HG03520 (cell line): ENCODE measurements at regions not wholly inside any gene's neighbourhood (a gene's known extent, or its start where the extent isn't known, plus 50 kb on each side); places are given as distances from the start of the nearest gene placed in this dataset.

ENCODE experiments used
- ATAC-seq: cut with Tn5 transposase; IDR thresholded peaks from one replicate; pipeline ENCODE4 v1.9.1; 2021; ENCODE audit warnings: mild to moderate bottlenecking, moderate library complexity; ENCODE audit not compliant: unreplicated experiment

DNA sequence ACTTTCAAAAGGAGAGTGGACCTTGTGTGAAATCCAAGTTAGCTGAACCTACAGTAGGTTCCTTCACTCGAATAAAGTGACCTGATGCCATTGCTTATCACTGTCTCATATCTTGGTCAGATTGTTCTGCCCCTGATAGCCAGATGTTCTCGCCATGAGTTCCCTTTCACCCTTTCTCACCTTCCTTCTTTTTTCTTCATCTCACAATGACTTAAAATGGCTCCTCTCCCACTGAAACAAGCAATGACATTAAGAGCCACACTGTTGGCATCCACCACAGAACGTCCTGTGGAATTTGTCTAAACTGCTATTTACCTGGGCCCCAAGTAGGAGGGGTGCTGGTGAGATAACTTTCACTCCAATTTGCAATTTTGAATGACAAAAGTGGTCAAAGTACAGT, 227.6 kb upstream of the PPP1R2C start:
- ATAC-seq: no peak

DNA sequence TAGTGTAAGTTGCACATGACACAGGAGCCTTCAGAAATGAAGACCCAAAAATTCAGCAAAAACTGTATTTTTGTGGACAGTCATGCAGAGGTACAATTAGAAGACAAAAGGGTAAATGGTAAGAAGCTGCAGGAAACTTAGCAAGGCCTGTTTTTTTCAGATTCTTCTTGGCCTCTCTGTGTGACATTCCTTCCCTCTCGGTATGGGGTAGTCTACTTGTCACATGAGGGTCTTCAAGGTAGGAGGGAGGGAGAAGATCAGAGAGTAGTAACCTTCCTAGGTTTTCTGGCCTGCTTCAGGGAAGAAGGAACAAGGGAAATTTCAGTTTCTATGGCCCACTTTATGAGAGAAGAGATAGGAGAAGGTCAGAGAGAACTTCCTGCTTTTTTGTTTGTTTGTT, 230.4 kb upstream of the PPP1R2C start:
- no peak for ATAC-seq

- no peak for ATAC-seq
Measured at GRCh38 chrX:43016021-43016420, 238.1 kb upstream of the PPP1R2C start.

- no peak for ATAC-seq
Measured at GRCh38 chrX:43018031-43018430, 240.1 kb upstream of the PPP1R2C start.

DNA sequence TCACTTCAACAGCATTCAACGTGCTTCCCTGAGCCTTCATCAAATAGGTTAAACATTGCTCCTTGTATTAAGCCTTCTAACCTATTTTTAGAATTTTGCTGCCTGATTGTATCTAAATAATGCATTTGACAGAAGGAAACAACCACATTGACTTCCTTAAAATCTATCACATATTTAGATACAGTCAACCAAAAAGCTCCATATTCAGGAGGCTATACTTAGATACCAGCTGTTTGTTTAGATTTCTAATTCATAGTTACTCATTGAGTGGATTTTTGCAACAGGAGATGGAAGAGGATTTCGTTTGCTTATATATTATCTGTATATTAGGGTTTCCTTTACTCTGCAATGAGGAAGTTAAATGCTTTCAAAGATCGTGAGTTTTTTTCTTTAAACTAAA, 241.1 kb upstream of the PPP1R2C start:
- no peak for ATAC-seq

DNA sequence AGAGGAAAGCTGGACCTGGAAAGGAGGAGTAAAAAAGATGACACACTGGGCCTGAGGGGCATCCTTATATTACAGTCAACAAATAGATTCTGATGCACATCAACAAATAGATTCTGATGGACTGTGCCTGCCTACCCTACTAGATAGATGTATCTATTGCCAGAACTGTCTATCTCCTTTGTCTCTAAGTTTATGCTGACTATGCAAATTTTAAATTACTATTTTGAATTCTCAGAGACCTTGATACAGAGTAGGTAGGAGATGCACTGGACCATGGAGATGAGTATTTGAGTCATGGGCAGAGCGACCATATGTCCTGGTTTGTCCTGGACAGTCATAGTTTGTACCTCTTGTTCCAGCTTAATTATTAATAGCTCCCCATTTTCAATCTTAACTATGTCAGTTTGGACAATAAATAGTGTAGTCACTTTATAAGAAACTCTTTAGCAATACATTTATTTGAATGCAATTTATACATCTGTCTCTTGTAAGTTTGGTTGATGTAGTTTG, 247.9 kb upstream of the PPP1R2C start:
- no peak for ATAC-seq

DNA sequence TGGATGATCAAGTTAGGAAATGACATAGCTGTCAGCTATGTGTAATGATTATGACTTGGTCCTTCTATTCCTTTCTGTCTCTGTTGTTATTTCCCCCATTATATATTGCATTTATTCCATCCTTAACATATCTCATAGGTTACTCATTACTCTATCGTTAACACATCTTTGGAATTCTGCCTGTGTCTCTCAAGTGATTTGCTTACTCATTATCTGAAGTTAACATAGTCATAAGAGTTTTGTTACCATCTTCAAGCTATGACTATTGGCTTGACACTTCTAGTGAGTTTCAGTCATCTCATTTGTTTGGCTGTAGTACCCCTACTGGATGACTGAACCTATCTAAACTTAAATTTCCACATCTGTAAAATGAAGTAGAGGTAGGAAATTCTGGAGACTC, 286.1 kb upstream of the PPP1R2C start:
- no peak for ATAC-seq

GRCh38 chrX:43065978-43066377, 288.0 kb upstream of the PPP1R2C start:
- no peak for ATAC-seq

DNA sequence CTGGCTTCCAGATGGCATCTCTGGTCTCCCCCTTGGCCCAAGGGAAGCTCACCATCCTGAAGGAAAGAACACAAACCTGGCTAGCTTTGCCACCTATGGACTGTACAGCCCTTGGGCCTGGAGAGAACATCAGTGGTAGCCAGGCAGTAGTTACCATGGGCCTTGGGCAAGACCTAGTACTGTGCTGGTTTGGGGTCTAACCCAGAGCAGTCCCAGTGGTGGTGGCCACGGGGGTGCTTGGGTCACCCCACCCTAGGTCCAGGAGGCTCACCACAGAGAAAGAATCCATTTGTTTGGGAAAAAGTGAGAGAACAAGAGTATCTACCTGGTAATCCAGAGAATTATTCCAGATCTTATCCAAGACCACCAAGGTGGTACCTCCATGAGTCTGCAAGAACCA, 290.7 kb upstream of the PPP1R2C start:
- no peak for ATAC-seq

GRCh38 chrX:43083016-43083415, 305.1 kb upstream of the PPP1R2C start:
- no peak for ATAC-seq

DNA sequence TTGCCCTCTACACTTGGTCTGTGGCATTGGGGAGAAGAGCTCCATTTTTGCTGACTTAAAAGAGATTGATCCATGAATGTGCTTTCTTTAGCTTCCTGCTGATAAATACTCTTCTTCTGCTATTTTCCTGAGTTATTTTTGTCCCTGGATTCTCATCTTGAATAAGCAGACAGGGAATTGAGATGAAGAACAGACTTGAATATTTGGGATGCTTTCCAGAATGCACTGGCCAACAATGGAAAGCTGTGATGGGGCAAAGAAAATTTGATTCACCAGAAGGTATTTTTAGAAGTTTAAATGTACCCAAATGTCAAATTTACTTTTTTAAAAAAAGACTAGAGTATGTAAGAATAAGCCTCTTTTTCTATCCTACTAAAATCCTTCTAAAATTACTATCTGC, 309.9 kb upstream of the PPP1R2C start:
- ATAC-seq: no peak

DNA sequence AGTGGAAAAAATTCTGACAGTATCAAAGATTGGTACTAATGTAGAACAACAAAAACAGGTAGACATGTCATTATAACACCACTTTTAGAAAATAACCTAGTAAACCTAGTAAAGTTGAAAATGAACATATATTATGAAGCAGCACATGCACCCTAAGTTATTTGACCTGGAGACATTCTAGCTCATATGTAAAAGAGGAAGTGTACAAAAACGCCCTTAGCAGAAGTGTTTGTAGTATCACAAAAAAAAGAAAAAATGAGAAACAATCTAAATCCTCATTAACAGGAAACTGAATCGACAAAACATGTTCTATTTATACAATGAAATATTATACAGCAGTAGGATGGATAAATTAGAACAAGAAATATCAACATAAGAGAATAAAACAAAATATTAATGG, 318.9 kb upstream of the PPP1R2C start:
- ATAC-seq: no peak

DNA sequence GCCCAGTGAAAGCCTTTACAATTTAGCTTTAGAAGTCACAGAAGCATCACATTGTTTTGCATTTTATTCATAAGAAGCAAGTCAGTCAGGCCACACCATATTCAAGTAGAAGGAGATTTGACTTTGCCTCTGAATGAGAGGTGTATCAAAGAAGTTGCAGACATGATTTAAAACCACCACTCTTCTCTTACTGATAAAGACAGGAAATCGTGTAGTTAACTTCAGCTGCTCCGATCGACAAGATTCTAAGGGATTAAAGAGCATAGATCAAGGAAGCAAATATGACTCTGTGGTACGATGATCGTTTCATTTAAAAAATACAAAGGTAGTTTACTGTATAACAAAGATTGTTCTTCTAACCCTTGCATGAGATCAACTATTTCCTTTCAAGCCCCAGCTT, 328.0 kb upstream of the PPP1R2C start:
- ATAC-seq: no peak

DNA sequence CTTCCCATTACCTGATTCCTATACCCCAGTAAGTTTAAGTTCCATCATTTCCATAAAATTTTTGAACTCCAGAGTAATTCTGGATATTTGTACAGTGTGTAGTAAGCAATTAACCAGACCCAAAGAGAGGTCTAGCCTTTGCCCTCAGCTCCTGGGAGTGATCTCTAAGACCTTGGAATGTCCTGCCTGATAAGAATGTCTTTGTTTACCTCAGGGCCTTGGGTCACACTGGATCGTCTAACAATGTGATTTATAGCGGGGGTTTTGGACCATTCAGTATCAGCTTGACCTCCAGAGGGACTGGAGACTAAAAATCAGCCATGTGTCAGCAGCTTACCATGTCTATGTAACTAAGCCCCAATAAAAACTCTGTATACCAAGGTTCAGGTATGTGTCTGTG, 330.9 kb upstream of the PPP1R2C start:
- no peak for ATAC-seq

GRCh38 chrX:43121637-43122036, 343.7 kb upstream of the PPP1R2C start:
- ATAC-seq: no peak

GRCh38 chrX:43139645-43140044, 361.7 kb upstream of the PPP1R2C start:
- ATAC-seq: no peak

- no peak for ATAC-seq
Measured at GRCh38 chrX:43140582-43140981, 362.6 kb upstream of the PPP1R2C start.

DNA sequence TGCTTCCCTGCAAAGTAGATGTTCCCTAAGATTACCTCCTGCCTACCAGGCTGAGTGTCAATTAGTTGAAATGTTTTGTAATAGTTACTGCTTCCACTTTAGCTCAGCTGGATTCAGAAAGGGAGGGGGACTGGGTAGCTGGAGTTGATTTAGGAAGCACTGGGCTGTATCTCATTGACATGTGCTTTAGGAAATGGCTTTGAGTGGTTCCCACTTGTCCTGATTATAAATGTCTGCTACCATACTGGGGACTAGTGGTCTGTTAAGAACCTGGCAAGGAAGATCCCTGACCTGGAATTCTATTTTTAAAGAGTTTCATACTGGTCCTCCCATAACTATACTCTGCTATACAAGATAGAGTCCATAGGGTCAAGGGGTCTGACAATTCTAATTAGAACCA, 363.9 kb upstream of the PPP1R2C start:
- ATAC-seq: no peak

GRCh38 chrX:43148305-43148704, 370.3 kb upstream of the PPP1R2C start:
- no peak for ATAC-seq

DNA sequence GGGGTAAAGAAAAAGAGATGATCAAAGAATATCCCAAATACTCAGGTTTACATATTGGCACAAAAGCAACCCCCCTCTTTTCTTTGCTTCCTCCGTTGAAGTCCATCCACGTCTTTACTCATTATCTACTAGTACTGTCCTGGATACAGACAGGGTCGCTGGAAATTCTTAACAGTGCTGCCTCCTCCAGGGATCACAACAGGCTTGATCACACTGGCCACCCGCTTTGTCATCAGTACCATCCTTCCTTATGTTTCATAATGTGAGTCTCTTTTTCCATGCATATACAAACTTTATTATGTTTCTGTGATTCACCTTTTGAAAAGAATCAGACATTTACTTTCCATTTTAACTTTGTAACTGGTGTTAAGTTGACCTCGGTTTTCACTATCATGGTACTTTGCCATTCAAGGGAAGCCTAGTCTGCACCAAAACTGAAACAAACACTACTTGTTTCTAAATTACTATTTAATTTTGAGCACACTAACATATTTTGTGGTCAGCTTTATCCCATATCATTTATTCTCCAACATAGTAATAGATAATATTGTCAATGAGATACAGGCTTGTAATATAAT, 387.5 kb upstream of the PPP1R2C start:
- no peak for ATAC-seq

DNA sequence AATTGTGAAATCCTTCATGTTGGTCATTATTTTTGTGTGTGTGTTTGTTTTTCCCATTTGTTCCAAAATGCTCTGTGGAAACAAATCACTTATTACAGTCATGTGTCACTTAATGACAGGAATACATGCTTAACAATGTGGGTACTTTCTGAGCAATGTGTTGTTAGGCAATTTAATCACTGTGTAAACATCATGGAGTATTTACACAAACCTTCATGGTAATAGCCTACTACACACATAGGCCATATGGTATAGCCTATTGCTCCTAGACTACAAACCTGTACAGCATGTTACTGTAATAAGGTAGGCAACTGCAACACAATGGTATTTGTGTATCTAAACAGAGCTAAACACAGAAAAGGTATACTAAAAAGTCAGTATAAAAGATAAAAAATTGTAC, 388.9 kb upstream of the PPP1R2C start:
- ATAC-seq: no peak

DNA sequence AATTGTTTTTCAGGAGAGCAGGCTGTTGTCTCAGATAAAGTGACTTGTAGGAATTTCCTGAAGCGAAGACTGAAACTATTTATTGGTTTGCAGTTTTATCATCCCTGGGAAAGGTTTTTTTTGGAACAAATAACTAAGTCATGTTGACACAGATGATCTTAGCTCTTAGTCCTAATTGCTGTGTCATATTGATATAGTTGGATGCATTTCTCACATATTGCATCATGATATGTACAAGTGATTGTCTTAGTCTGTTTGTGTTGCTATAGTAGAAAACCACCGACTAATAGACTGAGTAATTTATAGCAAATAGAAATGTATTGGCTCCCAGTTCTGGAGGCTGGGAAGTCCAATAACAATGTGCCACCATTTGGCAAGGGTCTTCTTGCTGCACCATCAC, 397.5 kb upstream of the PPP1R2C start:
- no peak for ATAC-seq

- no peak for ATAC-seq
Measured at GRCh38 chrX:43176686-43177085, 398.7 kb upstream of the PPP1R2C start.
